SK-N-MC (cell line): ENCODE measurements at regions not wholly inside any gene's neighbourhood (a gene's known extent, or its start where the extent isn't known, plus 50 kb on each side); places are given as distances from the start of the nearest gene placed in this dataset.

Experiments
- DNase-seq: peaks from one replicate; pipeline ENCODE4 v3.0.0-alpha.2; 2011; ENCODE audit warnings: low read depth, low spot score
- H3K27ac ChIP-seq: fragments of 200-600 bp; sonication (generic); 2 replicates; pipeline ENCODE4 v1.5.1; 2016; ENCODE audit warnings: mixed run types
- H3K36me3 ChIP-seq: fragments of 200-600 bp; sonication (generic); 2 replicates; pipeline ENCODE4 v1.6.1; 2017; ENCODE audit warnings: antibody characterized with exemption, low read length, mixed read lengths; ENCODE audit not compliant: insufficient read depth
- H3K4me3 ChIP-seq: fragments of 200-600 bp; sonication (generic); 2 replicates; pipeline ENCODE4 v1.5.1; 2016
- H3K9ac ChIP-seq: fragments of 200-600 bp; sonication (generic); 2 replicates; pipeline ENCODE4 v1.8.0; 2017; ENCODE audit warnings: mixed run types, mixed read lengths; ENCODE audit not compliant: insufficient read length
- H3K9me3 ChIP-seq: fragments of 200-600 bp; sonication (generic); 2 replicates; pipeline ENCODE4 v1.6.1; 2017; ENCODE audit warnings: low read depth, mild to moderate bottlenecking, antibody characterized with exemption, low read length, moderate library complexity, mixed read lengths
- EZH2 ChIP-seq: fragments of 200-600 bp; sonication (generic); IDR thresholded peaks from one replicate; pipeline ENCODE4 v1.6.1; 2017; ENCODE audit warnings: antibody characterized with exemption
- FOXP2 ChIP-seq: optimal IDR thresholded peaks from 2 replicates; pipeline ENCODE3; 2011; ENCODE audit warnings: mild to moderate bottlenecking, moderate library complexity; ENCODE audit not compliant: insufficient read depth; ENCODE audit errors: extremely low read length, control extremely low read depth
- POLR2AphosphoS5 ChIP-seq: IDR thresholded peaks from 2 replicates; pipeline ENCODE4 v1.6.1; 2012; ENCODE audit warnings: mild to moderate bottlenecking, low read depth, low read length, borderline replicate concordance

GRCh38 chr15:95168951-95169431, 937.6 kb downstream of the MCTP2 start:
- no peak for DNase-seq
- Histone ChIP-seq H3K36me3 (no peaks in the 10 kb centered on the region), H3K9ac (no peak overlapping the region), H3K9me3 (no peaks in the 10 kb centered on the region), H3K4me3 (no peak overlapping the region), H3K27ac (no peak overlapping the region)
- no peak for TF ChIP-seq POLR2AphosphoS5
- no peak for TF ChIP-seq EZH2

GRCh38 chr15:95169541-95170459, 938.4 kb downstream of the MCTP2 start:
- Histone ChIP-seq H3K36me3 (no peaks in the 10 kb centered on the region), H3K9me3 (no peaks in the 10 kb centered on the region), H3K4me3 (no peak overlapping the region), H3K27ac (no peak overlapping the region), H3K9ac (no peak overlapping the region)
- no peak for DNase-seq
- no peak for TF ChIP-seq FOXP2
- no peak for TF ChIP-seq EZH2
- no peak for TF ChIP-seq POLR2AphosphoS5

GRCh38 chr15:95170561-95171380, 939.4 kb downstream of the MCTP2 start:
- H3K27ac ChIP-seq: no peak overlapping the region
- no peaks in the 10 kb centered on the region for H3K36me3 ChIP-seq
- DNase-seq: no peak
- no peak overlapping the region for H3K9ac ChIP-seq
- TF ChIP-seq FOXP2 (no peak), POLR2AphosphoS5 (no peak), EZH2 (no peak)
- H3K9me3 ChIP-seq: no peaks in the 10 kb centered on the region
- H3K4me3 ChIP-seq: no peak overlapping the region

GRCh38 chr15:95171564-95171963, 940.2 kb downstream of the MCTP2 start:
- H3K4me3 ChIP-seq: no peak overlapping the region
- H3K27ac ChIP-seq: no peak overlapping the region

GRCh38 chr15:95174301-95175259, 943.2 kb downstream of the MCTP2 start:
- Histone ChIP-seq H3K9me3 (no peaks in the 10 kb centered on the region), H3K9ac (no peak overlapping the region), H3K4me3 (no peak overlapping the region), H3K27ac (no peak overlapping the region), H3K36me3 (no peaks in the 10 kb centered on the region)
- no peak for TF ChIP-seq POLR2AphosphoS5
- TF ChIP-seq FOXP2: no peak
- TF ChIP-seq EZH2: no peak
- no peak for DNase-seq

More at GRCh38 chr15:95171564-95171963, 940.2 kb downstream of the MCTP2 start:
- Histone ChIP-seq H3K36me3 (no peaks in the 10 kb centered on the region), H3K9ac (no peak overlapping the region), H3K9me3 (no peaks in the 10 kb centered on the region)
- no peak for DNase-seq
- TF ChIP-seq FOXP2: no peak
- TF ChIP-seq POLR2AphosphoS5: no peak
- TF ChIP-seq EZH2: no peak

GRCh38 chr15:95175914-95176658, 944.7 kb downstream of the MCTP2 start:
- no peak for DNase-seq
- Histone ChIP-seq H3K9ac (no peak overlapping the region), H3K36me3 (no peaks in the 10 kb centered on the region), H3K9me3 (no peaks in the 10 kb centered on the region), H3K27ac (no peak overlapping the region), H3K4me3 (no peak overlapping the region)
- TF ChIP-seq POLR2AphosphoS5 (no peak), FOXP2 (no peak), EZH2 (no peak)
